ENCODE measurements at regions not wholly inside any gene's neighbourhood (a gene's known extent, or its start where the extent isn't known, plus 50 kb on each side); places are given as distances from the start of the nearest gene placed in this dataset.

DNA sequence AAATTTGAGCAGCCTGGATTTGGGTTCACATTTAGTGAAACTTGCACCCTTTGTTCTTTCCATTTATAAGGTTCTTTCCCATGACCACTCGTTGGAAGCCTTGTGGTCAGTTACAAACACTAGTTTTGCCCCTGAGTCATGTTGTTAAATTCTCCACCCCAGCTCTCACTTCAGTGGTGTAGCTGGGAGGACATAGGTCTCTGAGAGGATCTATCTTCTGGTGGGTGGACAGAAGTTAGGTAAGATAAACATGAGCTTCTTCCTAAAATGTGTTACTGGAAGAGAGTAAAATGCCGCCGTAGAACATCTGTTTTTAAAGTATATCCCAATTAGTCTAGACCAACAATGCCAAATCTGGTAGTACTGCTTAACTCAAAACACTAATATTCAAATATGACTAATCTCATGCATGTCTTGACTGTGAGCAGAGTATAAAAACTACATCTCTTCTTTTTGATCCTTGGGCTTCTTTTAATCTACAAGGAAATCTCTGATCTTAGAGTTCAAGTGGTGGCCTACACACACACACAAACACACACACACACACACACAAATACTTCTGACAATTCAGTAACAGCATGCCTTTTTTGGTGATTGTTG, 162.6 kb upstream of the FN1 start:
- no peaks in the 10 kb centered on the region for H3K36me3 ChIP-seq (ENCODE audit: control insufficient read depth in 2 of 4, insufficient read depth in 4 of 4, low read length in 3 of 4)
- H3K4me2 ChIP-seq (ENCODE audit: insufficient read depth in 1 of 2, low read depth in 2 of 2, low read length in 2 of 2), result no peak overlapping the region
- H4K8ac ChIP-seq (ENCODE audit: extremely low read depth, insufficient read depth, low read length), result no peak overlapping the region
- no peak overlapping the region for H3K27ac ChIP-seq (ENCODE audit: low read depth, low read length)
- no peak overlapping the region for H2BK12ac ChIP-seq (ENCODE audit: low read depth, low read length)
- no peak overlapping the region for H2BK15ac ChIP-seq (ENCODE audit: low read length)
- no peaks in the 10 kb centered on the region for H3K23me2 ChIP-seq (ENCODE audit: low read depth, low read length)
- H4K91ac ChIP-seq (replicated peaks; ENCODE audit: insufficient read length, low read length), result no peak overlapping the region
- WGBS, 2 experiments (ENCODE audit: extremely low coverage in 1 of 2, insufficient coverage in 1 of 2, insufficient read length in 1 of 2, insufficient replicate concordance in 2 of 2, low coverage in 1 of 2, low lambda C conversion rate in 2 of 2, missing lambda C conversion rate in 1 of 2), result 90% methylated on average over 3 of the region's 3 CpGs; no CpG with 5 or more reads in 1 of the 2 experiments
- no peaks in the 10 kb centered on the region for H4K20me1 ChIP-seq (replicated peaks in 1 of 2; ENCODE audit: control insufficient read depth in 1 of 2, insufficient read depth in 2 of 2, low read length in 2 of 2)
- no peak overlapping the region for H2BK120ac ChIP-seq (replicated peaks; ENCODE audit: low read depth, low read length)
- DNase-seq (ENCODE audit: low read depth in 1 of 2, low spot score in 2 of 2), result no peak
- no peak overlapping the region for H3K4me3 ChIP-seq (ENCODE audit: extremely low read depth in 1 of 4, insufficient read depth in 2 of 4, low read depth in 3 of 4, low read length in 4 of 4)
- H3K4me1 ChIP-seq (replicated peaks in 1 of 4; ENCODE audit: control insufficient read depth in 3 of 4, insufficient read depth in 4 of 4, low read length in 3 of 4), result no peaks in the 10 kb centered on the region
- H2BK20ac ChIP-seq (ENCODE audit: low read length), result no peak overlapping the region
- no peak for FAIRE-seq
- H3K14ac ChIP-seq (ENCODE audit: insufficient read length), result no peak overlapping the region
- H3K4ac ChIP-seq (replicated peaks; ENCODE audit: insufficient read length, low read depth, low read length), result no peak overlapping the region
- no peak overlapping the region for H2AK5ac ChIP-seq (ENCODE audit: low read depth, low read length)
- no peak overlapping the region for H2AFZ ChIP-seq (ENCODE audit: low read length)
- H3K23ac ChIP-seq (ENCODE audit: insufficient read length), result no peak overlapping the region
- no peak overlapping the region for H3K56ac ChIP-seq (replicated peaks; ENCODE audit: insufficient read length, low read depth, low read length)
- H3K79me1 ChIP-seq (ENCODE audit: low read depth, low read length), result no peaks in the 10 kb centered on the region
- no peaks in the 10 kb centered on the region for H3K79me2 ChIP-seq (ENCODE audit: control insufficient read depth in 1 of 2, insufficient read depth in 2 of 2, low read length in 2 of 2)
- H3K9me3 ChIP-seq (ENCODE audit: insufficient read depth in 2 of 2, low read depth in 1 of 2, low read length in 1 of 2), result no peaks in the 10 kb centered on the region
- no peaks in the 10 kb centered on the region for H3K27me3 ChIP-seq (replicated peaks in 1 of 4; ENCODE audit: control insufficient read depth in 3 of 4, extremely low read depth in 1 of 4, insufficient read depth in 3 of 4, low read length in 3 of 4)
- no peak overlapping the region for H2BK5ac ChIP-seq (ENCODE audit: low read depth, low read length)
- no peak overlapping the region for H4K5ac ChIP-seq (ENCODE audit: insufficient read length, low read depth, low read length)
- TF ChIP-seq SIRT6 (IDR thresholded peaks at IDR 0.05; ENCODE audit: low read length) (no peak), FOSL1 (IDR thresholded peaks at IDR 0.05; ENCODE audit: insufficient read depth, low read depth, low read length) (no peak), RXRA (IDR thresholded peaks at IDR 0.05; ENCODE audit: insufficient read depth, low read depth, low read length) (no peak), YY1 (IDR thresholded peaks at IDR 0.05; ENCODE audit: low read depth, low read length) (no peak), E2F6 (IDR thresholded peaks at IDR 0.05) (no peak), JUN (IDR thresholded peaks at IDR 0.05; ENCODE audit: low read depth, low read length) (no peak), EZH2 (IDR thresholded peaks at IDR 0.05; ENCODE audit: low read depth, low read length, severe bottlenecking) (no peak)
- POLR2A ChIA-PET (ENCODE audit: partially characterized antibody), result no interaction called here
- CTCF ChIA-PET (ENCODE audit: partially characterized antibody), result interaction anchor here (0.5 to 1.4 kb wide), 2 partner anchors 14 to 45 kb away, joined by 4 to 5 read pairs; no protein-coding TSS in a partner anchor
- H3K9ac ChIP-seq (replicated peaks in 1 of 4; ENCODE audit: extremely low read depth in 1 of 4, low read depth in 3 of 4, low read length in 3 of 4), result no peak overlapping the region
- no peak overlapping the region for H3K18ac ChIP-seq (ENCODE audit: extremely low read depth, low read length)

Measured in H1 (cell line).